H1 (cell line): ENCODE measurements at regions not wholly inside any gene's neighbourhood (a gene's known extent, or its start where the extent isn't known, plus 50 kb on each side); places are given as distances from the start of the nearest gene placed in this dataset.

ENCODE experiments used
- CTCF ChIA-PET: fragments of 300-600 bp; sonication (Branson Sonifier 250); formaldehyde crosslinking; loops from one replicate; lab custom pipeline; 2021; ENCODE audit not compliant: partially characterized antibody; lab: Charles Lee
- POLR2A ChIA-PET: fragments of 300-600 bp; sonication (Branson Sonifier 250); formaldehyde crosslinking; loops from one replicate; lab custom pipeline; 2021; ENCODE audit warnings: inconsistent platforms; ENCODE audit not compliant: partially characterized antibody; lab: Charles Lee
- DNase-seq, 2 experiments: peaks; one replicate each; pipeline versions ENCODE4 v3.0.0 to v3.0.0-alpha.2; 2010 to 2022; ENCODE audit warnings: low spot score in 2 of 2, low read depth in 1 of 2, mixed read lengths in 1 of 2
- FAIRE-seq: peaks from 2 replicates; lab custom pipeline; 2011; peaks lifted over from hg19 to GRCh38; lab: Jason Lieb, UNC
- H2AFZ ChIP-seq: 2 replicates; pipeline ENCODE4 v1.8.1; 2012; ENCODE audit warnings: low read length, inconsistent platforms
- H2AK5ac ChIP-seq: 2 replicates; pipeline ENCODE4 v1.6.1; 2013; ENCODE audit warnings: low read depth, low read length
- H2BK120ac ChIP-seq: replicated peaks from 2 replicates; pipeline ENCODE3; 2013; ENCODE audit warnings: low read depth, low read length, inconsistent platforms
- H2BK12ac ChIP-seq: 2 replicates; pipeline ENCODE4 v1.6.1; 2013; ENCODE audit warnings: low read depth, low read length
- H2BK15ac ChIP-seq: 2 replicates; pipeline ENCODE4 v1.6.1; 2013; ENCODE audit warnings: low read length
- H2BK20ac ChIP-seq: 2 replicates; pipeline ENCODE4 v1.6.1; 2013; ENCODE audit warnings: low read length
- H2BK5ac ChIP-seq: 2 replicates; pipeline ENCODE4 v1.6.1; 2013; ENCODE audit warnings: low read depth, low read length
- H3K14ac ChIP-seq: 2 replicates; pipeline ENCODE4 v1.6.1; 2013; ENCODE audit warnings: inconsistent platforms; ENCODE audit not compliant: insufficient read length
- H3K18ac ChIP-seq: 2 replicates; pipeline ENCODE4 v1.6.1; 2013; ENCODE audit warnings: low read length; ENCODE audit errors: extremely low read depth
- H3K23ac ChIP-seq: 2 replicates; pipeline ENCODE4 v1.6.1; 2013; ENCODE audit warnings: inconsistent platforms; ENCODE audit not compliant: insufficient read length
- H3K23me2 ChIP-seq: 2 replicates; pipeline ENCODE4 v1.6.1; 2013; ENCODE audit warnings: low read depth, low read length
- H3K27ac ChIP-seq: 2 replicates; pipeline ENCODE4 v1.6.1; 2011; ENCODE audit warnings: low read depth, low read length, inconsistent platforms
- H3K27me3 ChIP-seq, 4 experiments: replicated peaks in 1 of 4; 1 replicate in 1 of 4; 2 replicates in 3 of 4; pipeline versions ENCODE4 v1.6.1 to v1.8.1; 2011 to 2013; ENCODE audit warnings: low read length in 3 of 4, mild to moderate bottlenecking in 3 of 4, inconsistent platforms in 2 of 4, mixed read lengths in 2 of 4, moderate library complexity in 1 of 4; ENCODE audit not compliant: control insufficient read depth in 3 of 4, insufficient read depth in 3 of 4; ENCODE audit errors: extremely low read depth in 1 of 4
- H3K36me3 ChIP-seq, 4 experiments: 2 replicates each; pipeline versions ENCODE4 v1.6.1 to v1.8.1; 2011 to 2013; ENCODE audit warnings: mild to moderate bottlenecking in 4 of 4, low read length in 3 of 4, moderate library complexity in 2 of 4, control low read depth in 1 of 4, inconsistent platforms in 1 of 4; ENCODE audit not compliant: insufficient read depth in 4 of 4, control insufficient read depth in 2 of 4
- H3K4ac ChIP-seq: replicated peaks from 2 replicates; pipeline ENCODE3; 2013; ENCODE audit warnings: low read length, low read depth, mixed read lengths, inconsistent platforms; ENCODE audit not compliant: insufficient read length
- H3K4me1 ChIP-seq, 4 experiments: replicated peaks in 1 of 4; 1 replicate in 1 of 4; 2 replicates in 3 of 4; pipeline versions ENCODE4 v1.6.1 to v1.8.1; 2011 to 2013; ENCODE audit warnings: low read length in 3 of 4, inconsistent platforms in 2 of 4, mixed read lengths in 1 of 4; ENCODE audit not compliant: insufficient read depth in 4 of 4, control insufficient read depth in 3 of 4
- H3K4me2 ChIP-seq, 2 experiments: 2 replicates each; pipeline versions ENCODE4 v1.6.1 to v1.8.1; 2011 to 2013; ENCODE audit warnings: low read depth in 2 of 2, low read length in 2 of 2, control low read depth in 1 of 2, inconsistent platforms in 1 of 2, mild to moderate bottlenecking in 1 of 2; ENCODE audit not compliant: insufficient read depth in 1 of 2
- H3K4me3 ChIP-seq, 4 experiments: fragments of 200-600, 300-600 bp in 1 of 4; sonication (generic), shearing (Covaris generic), sonication (Bioruptor Twin) in 1 of 4; 2 replicates each; pipeline versions ENCODE4 v1.5.1 to v1.8.1; 2011 to 2016; ENCODE audit warnings: low read length in 4 of 4, low read depth in 3 of 4, control low read depth in 2 of 4, inconsistent platforms in 2 of 4, mild to moderate bottlenecking in 2 of 4, mixed read lengths in 1 of 4, moderate library complexity in 1 of 4; ENCODE audit not compliant: insufficient read depth in 2 of 4; ENCODE audit errors: extremely low read depth in 1 of 4
- H3K56ac ChIP-seq: replicated peaks from 2 replicates; pipeline ENCODE3; 2013; ENCODE audit warnings: low read depth, mild to moderate bottlenecking, mixed read lengths, low read length, inconsistent platforms; ENCODE audit not compliant: insufficient read length
- H3K79me1 ChIP-seq: 2 replicates; pipeline ENCODE4 v1.6.1; 2013; ENCODE audit warnings: low read depth, low read length, control low read depth
- H3K79me2 ChIP-seq, 2 experiments: 2 replicates each; pipeline versions ENCODE4 v1.6.1 to v1.8.1; 2012 to 2013; ENCODE audit warnings: low read length in 2 of 2, mild to moderate bottlenecking in 2 of 2, inconsistent platforms in 1 of 2; ENCODE audit not compliant: insufficient read depth in 2 of 2, control insufficient read depth in 1 of 2
- H3K9ac ChIP-seq, 4 experiments: replicated peaks in 1 of 4; 1 replicate in 1 of 4; 2 replicates in 3 of 4; pipeline versions ENCODE4 v1.6.1 to v1.8.1; 2011 to 2013; ENCODE audit warnings: low read depth in 3 of 4, low read length in 3 of 4, control low read depth in 2 of 4, mild to moderate bottlenecking in 2 of 4, moderate library complexity in 2 of 4, inconsistent platforms in 1 of 4; ENCODE audit errors: extremely low read depth in 1 of 4
- H3K9me3 ChIP-seq, 2 experiments: 2 replicates each; pipeline versions ENCODE4 v1.6.1 to v1.8.1; 2012 to 2013; ENCODE audit warnings: mild to moderate bottlenecking in 2 of 2, moderate library complexity in 2 of 2, control low read depth in 1 of 2, inconsistent platforms in 1 of 2, low read depth in 1 of 2, low read length in 1 of 2, mixed read lengths in 1 of 2; ENCODE audit not compliant: insufficient read depth in 2 of 2
- H4K20me1 ChIP-seq, 2 experiments: replicated peaks in 1 of 2; 2 replicates each; pipeline versions ENCODE3 to v1.8.1; 2011 to 2013; ENCODE audit warnings: inconsistent platforms in 2 of 2, low read length in 2 of 2, mild to moderate bottlenecking in 1 of 2; ENCODE audit not compliant: insufficient read depth in 2 of 2, control insufficient read depth in 1 of 2
- H4K5ac ChIP-seq: 2 replicates; pipeline ENCODE4 v1.6.1; 2013; ENCODE audit warnings: low read length, low read depth, mixed read lengths, inconsistent platforms; ENCODE audit not compliant: insufficient read length
- H4K8ac ChIP-seq: 2 replicates; pipeline ENCODE4 v1.8.0; 2013; ENCODE audit warnings: mild to moderate bottlenecking, moderate library complexity, low read length, inconsistent platforms; ENCODE audit not compliant: insufficient read depth; ENCODE audit errors: extremely low read depth
- H4K91ac ChIP-seq: replicated peaks from 2 replicates; pipeline ENCODE3; 2013; ENCODE audit warnings: low read length, mixed read lengths, inconsistent platforms; ENCODE audit not compliant: insufficient read length
- BACH1 ChIP-seq: IDR thresholded peaks from 2 replicates; pipeline ENCODE4 v1.6.1; 2012; ENCODE audit warnings: low read length, improper control_type of control experiment
- CREB1 ChIP-seq: IDR thresholded peaks from 2 replicates; pipeline ENCODE4 v1.6.1; 2012; ENCODE audit warnings: inconsistent platforms
- HDAC2 ChIP-seq, 2 experiments: fragments of 300-600 bp in 1 of 2; sonication (generic) in 1 of 2; IDR thresholded peaks; 2 replicates each; pipeline ENCODE4 v1.6.1; 2011 to 2012; ENCODE audit warnings: low read depth in 2 of 2, low read length in 2 of 2, mild to moderate bottlenecking in 2 of 2, moderate library complexity in 2 of 2, borderline replicate concordance in 1 of 2, inconsistent platforms in 1 of 2
- HDAC6 ChIP-seq: IDR thresholded peaks from one replicate; pipeline ENCODE4 v1.7.1; 2012; ENCODE audit warnings: low read depth, mild to moderate bottlenecking, inconsistent platforms, low read length, moderate library complexity
- KDM1A ChIP-seq: fragments of 200-600, 300-600 bp; sonication (generic); IDR thresholded peaks from 2 replicates; pipeline ENCODE4 v1.7.1; 2016; ENCODE audit warnings: mild to moderate bottlenecking, low read length, borderline replicate concordance
- MAX ChIP-seq: IDR thresholded peaks from 2 replicates; pipeline ENCODE4 v1.6.1; 2012; ENCODE audit warnings: inconsistent platforms
- PHF8 ChIP-seq: fragments of 200-600 bp; sonication (generic); conservative IDR thresholded peaks from 2 replicates; pipeline ENCODE4 v1.7.1; 2012; ENCODE audit warnings: low read depth, mild to moderate bottlenecking, inconsistent platforms, low read length, moderate library complexity
- RAD21 ChIP-seq, 2 experiments: IDR thresholded peaks in 1 of 2; conservative IDR thresholded peaks in 1 of 2; 2 replicates each; pipeline ENCODE4 v1.6.1; 2011; ENCODE audit warnings: low read depth in 2 of 2, low read length in 2 of 2, improper control_type of control experiment in 1 of 2, inconsistent platforms in 1 of 2, mild to moderate bottlenecking in 1 of 2, moderate library complexity in 1 of 2
- SAP30 ChIP-seq: fragments of 300-600 bp; sonication (generic); IDR thresholded peaks from 2 replicates; pipeline ENCODE4 v1.7.1; 2012; ENCODE audit warnings: low read length, moderate library complexity, mild to moderate bottlenecking, inconsistent platforms; ENCODE audit not compliant: insufficient read depth, insufficient replicate concordance
- SIN3A ChIP-seq, 2 experiments: IDR thresholded peaks in 1 of 2; conservative IDR thresholded peaks in 1 of 2; 2 replicates each; pipeline ENCODE4 v1.6.1; 2011 to 2012; ENCODE audit warnings: low read length in 2 of 2, improper control_type of control experiment in 1 of 2, low read depth in 1 of 2, mild to moderate bottlenecking in 1 of 2
- SIRT6 ChIP-seq: IDR thresholded peaks from one replicate; pipeline ENCODE4 v1.7.1; 2012; ENCODE audit warnings: low read length, inconsistent platforms
- SP2 ChIP-seq: IDR thresholded peaks from 2 replicates; pipeline ENCODE4 v1.6.1; 2012; ENCODE audit warnings: mild to moderate bottlenecking, low read length, inconsistent platforms
- USF2 ChIP-seq: IDR thresholded peaks from 2 replicates; pipeline ENCODE4 v1.6.1; 2011; ENCODE audit warnings: low read length, improper control_type of control experiment
- WGBS, 2 experiments: shearing (Covaris generic) in 1 of 2; methylation state at CpG; one replicate each; pipeline versions ENCODE4 v1.1.6 to v1.1.7; 2013 to 2015; ENCODE audit warnings: low lambda C conversion rate in 2 of 2, mixed read lengths in 2 of 2, inconsistent platforms in 1 of 2, low coverage in 1 of 2, missing lambda C conversion rate in 1 of 2; ENCODE audit not compliant: insufficient replicate concordance in 2 of 2, insufficient coverage in 1 of 2, insufficient read length in 1 of 2; ENCODE audit errors: extremely low coverage in 1 of 2, missing lambda C conversion rate in 1 of 2; 5-methylcytosine and 5-hydroxymethylcytosine counted together

GRCh38 chr20:25145131-25145530 is 50.4 kb upstream of the ENTPD6 start:
- CTCF ChIA-PET = no interaction called here
- Histone ChIP-seq H3K23me2 (no peaks in the 10 kb centered on the region), H3K79me2 (no peaks in the 10 kb centered on the region), H2BK120ac (no peak overlapping the region), H3K27me3 (peaks cover 8 to 30% (median 28%) of the 10 kb centered on the region in 4 experiments), H3K27ac (no peak overlapping the region), H2AK5ac (no peak overlapping the region), H3K4ac (no peak overlapping the region), H3K56ac (no peak overlapping the region), H2BK15ac (no peak overlapping the region), H3K79me1 (no peaks in the 10 kb centered on the region), H3K23ac (no peak overlapping the region), H4K20me1 (no peaks in the 10 kb centered on the region), H2AFZ (no peak overlapping the region), H3K36me3 (no peaks in the 10 kb centered on the region), H3K4me1 (peaks cover 0 to 2% (median 0%) of the 10 kb centered on the region in 4 experiments; a peak in 3 of 7 replicates), H4K91ac (no peak overlapping the region), H2BK20ac (no peak overlapping the region), H4K5ac (no peak overlapping the region), H3K4me2 (no peak overlapping the region), H3K9ac (no peak overlapping the region), H2BK5ac (no peak overlapping the region), H3K9me3 (no peaks in the 10 kb centered on the region; a peak in 1 of 4 replicates), H4K8ac (no peak overlapping the region), H3K14ac (no peak overlapping the region), H3K18ac (no peak overlapping the region), H3K4me3 (no peak overlapping the region), H2BK12ac (no peak overlapping the region)
- DNase-seq (no peak), FAIRE-seq (no peak)
- WGBS, 2 experiments = 84% methylated on average over 7 of the region's 7 CpGs; no CpG with 5 or more reads in 1 of the 2 experiments
- POLR2A ChIA-PET = no interaction called here
- TF ChIP-seq PHF8 (no peak), HDAC6 (no peak), SP2 (no peak), HDAC2 (IDR thresholded peaks at IDR 0.05; ENCODE audit: borderline replicate concordance in 1 of 2, low read depth in 2 of 2, low read length in 2 of 2) (no peak), CREB1 (no peak), RAD21 (IDR thresholded peaks at IDR 0.05 in 1 of 2, conservative IDR thresholded peaks at IDR 0.05 in 1 of 2; ENCODE audit: low read depth in 2 of 2, low read length in 2 of 2) (no peak), KDM1A (no peak), BACH1 (no peak), SIN3A (conservative IDR thresholded peaks at IDR 0.05 in 1 of 2, IDR thresholded peaks at IDR 0.05 in 1 of 2; ENCODE audit: low read depth in 1 of 2, low read length in 2 of 2) (no peak), SAP30 (no peak), SIRT6 (no peak), MAX (no peak), USF2 (no peak)
